AG04450 (cell line): ENCODE measurements at regions not wholly inside any gene's neighbourhood (a gene's known extent, or its start where the extent isn't known, plus 50 kb on each side); places are given as distances from the start of the nearest gene placed in this dataset.

Source experiments
- CTCF ChIA-PET: fragments of 300-600, 350-600 bp; formaldehyde crosslinking; extraction: SDS; loops from one replicate; lab custom pipeline; 2022; ENCODE audit warnings: antibody characterized with exemption, inconsistent platforms; lab: Charles Lee
- POLR2A ChIA-PET: fragments of 350-600 bp; formaldehyde crosslinking; extraction: SDS; loops from one replicate; lab custom pipeline; 2021; ENCODE audit warnings: antibody characterized with exemption, inconsistent platforms; lab: Yijun Ruan, JAX
- DNase-seq: peaks from one replicate; pipeline ENCODE4 v3.0.0-alpha.2; 2011; ENCODE audit warnings: low read depth, low spot score
- H3K27ac ChIP-seq: one replicate; pipeline ENCODE4 v1.5.1; 2012; ENCODE audit warnings: low read depth, low read length, control low read depth
- H3K27me3 ChIP-seq: one replicate; pipeline ENCODE4 v1.6.0; 2012; ENCODE audit warnings: low read length; ENCODE audit not compliant: control insufficient read depth, insufficient read depth
- H3K4me3 ChIP-seq: 2 replicates; pipeline ENCODE4 v1.5.1; 2011; ENCODE audit warnings: mild to moderate bottlenecking, low read depth, low read length, control low read depth
- H3K9me3 ChIP-seq: 2 replicates; pipeline ENCODE4 v1.5.1; 2012; ENCODE audit warnings: low read length; ENCODE audit not compliant: control insufficient read depth, insufficient read depth
- TF ChIP-seq, protein P1 (sequence below): IDR thresholded peaks from 2 replicates; pipeline ENCODE4 v1.5.1; 2011; ENCODE audit warnings: low read depth, low read length, control low read depth, inconsistent platforms

DNA sequence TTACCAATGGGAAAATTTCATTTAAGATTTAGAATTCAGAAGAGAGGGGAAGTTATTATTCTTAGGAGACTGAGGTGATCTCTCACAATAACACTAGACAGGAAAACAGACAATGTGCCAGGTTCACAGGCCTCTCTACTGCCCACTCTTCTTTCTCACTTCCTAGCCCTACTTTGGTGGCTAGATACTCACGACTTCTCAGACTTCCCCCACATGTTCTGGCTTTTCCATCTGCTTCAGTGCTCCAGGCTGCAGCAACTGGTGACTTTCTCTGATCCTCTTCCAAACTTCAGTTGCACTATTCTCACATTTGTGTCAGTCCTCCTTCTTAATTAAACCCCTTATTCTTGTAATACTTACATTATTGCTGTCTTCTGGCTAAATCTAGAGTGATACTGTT, 208.7 kb upstream of the KCTD3 start:
- no peaks in the 10 kb centered on the region for H3K27me3 ChIP-seq
- CTCF ChIA-PET: no interaction called here
- POLR2A ChIA-PET: no interaction called here
- H3K27ac ChIP-seq: no peak overlapping the region
- H3K9me3 ChIP-seq: no peaks in the 10 kb centered on the region
- no peak overlapping the region for H3K4me3 ChIP-seq
- TF ChIP-seq, protein P1, sequence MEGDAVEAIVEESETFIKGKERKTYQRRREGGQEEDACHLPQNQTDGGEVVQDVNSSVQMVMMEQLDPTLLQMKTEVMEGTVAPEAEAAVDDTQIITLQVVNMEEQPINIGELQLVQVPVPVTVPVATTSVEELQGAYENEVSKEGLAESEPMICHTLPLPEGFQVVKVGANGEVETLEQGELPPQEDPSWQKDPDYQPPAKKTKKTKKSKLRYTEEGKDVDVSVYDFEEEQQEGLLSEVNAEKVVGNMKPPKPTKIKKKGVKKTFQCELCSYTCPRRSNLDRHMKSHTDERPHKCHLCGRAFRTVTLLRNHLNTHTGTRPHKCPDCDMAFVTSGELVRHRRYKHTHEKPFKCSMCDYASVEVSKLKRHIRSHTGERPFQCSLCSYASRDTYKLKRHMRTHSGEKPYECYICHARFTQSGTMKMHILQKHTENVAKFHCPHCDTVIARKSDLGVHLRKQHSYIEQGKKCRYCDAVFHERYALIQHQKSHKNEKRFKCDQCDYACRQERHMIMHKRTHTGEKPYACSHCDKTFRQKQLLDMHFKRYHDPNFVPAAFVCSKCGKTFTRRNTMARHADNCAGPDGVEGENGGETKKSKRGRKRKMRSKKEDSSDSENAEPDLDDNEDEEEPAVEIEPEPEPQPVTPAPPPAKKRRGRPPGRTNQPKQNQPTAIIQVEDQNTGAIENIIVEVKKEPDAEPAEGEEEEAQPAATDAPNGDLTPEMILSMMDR: no peak
- no peak for DNase-seq

DNA sequence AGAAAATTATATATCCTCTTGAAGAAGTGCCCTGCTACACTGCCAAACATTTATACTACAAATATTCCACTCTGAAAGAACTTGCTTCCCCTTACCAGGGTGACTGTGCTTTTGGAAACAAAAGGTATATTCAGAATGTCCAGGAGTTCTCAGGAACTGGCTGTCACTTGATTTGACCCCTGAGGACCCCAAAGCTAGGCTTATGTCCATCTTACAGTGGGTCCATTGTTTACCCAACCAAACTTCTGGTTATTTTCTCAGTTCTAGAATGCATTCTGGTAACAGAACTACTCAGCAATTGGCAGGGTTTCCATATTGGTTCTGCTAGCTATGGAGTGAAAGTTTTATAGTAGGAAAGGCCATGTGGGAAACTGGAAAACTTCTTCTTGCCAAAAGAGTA, 207.1 kb upstream of the KCTD3 start:
- TF ChIP-seq, protein P1: no peak
- Histone ChIP-seq H3K27me3 (peaks cover 2% of the 10 kb centered on the region), H3K27ac (no peak overlapping the region), H3K9me3 (no peaks in the 10 kb centered on the region), H3K4me3 (no peak overlapping the region)
- ChIA-PET CTCF (no interaction called here), POLR2A (no interaction called here)
- no peak for DNase-seq

DNA sequence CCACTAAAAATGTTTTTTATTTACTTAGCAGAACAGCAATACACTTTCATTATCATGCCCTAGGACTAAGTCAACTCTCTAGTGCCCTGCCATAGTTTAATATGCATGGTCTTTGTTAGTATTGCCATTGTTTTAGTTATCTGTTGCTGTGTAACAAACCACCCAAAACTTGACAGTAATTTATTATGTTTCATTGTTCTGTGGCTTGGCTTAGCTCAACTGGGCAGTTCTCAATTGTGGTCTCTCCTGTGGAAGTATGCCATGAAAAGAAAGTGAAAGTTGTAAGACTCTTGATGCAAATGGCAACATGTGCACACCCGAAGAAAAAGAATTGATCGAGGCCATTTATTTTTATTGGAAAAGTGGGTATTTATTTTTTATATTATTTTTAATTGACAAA, 206.3 kb upstream of the KCTD3 start:
- Histone ChIP-seq H3K4me3 (no peak overlapping the region), H3K27ac (no peak overlapping the region), H3K9me3 (no peaks in the 10 kb centered on the region), H3K27me3 (peaks cover 2% of the 10 kb centered on the region)
- TF ChIP-seq, protein P1: no peak
- CTCF ChIA-PET: no interaction called here
- DNase-seq: no peak
- POLR2A ChIA-PET: no interaction called here

DNA sequence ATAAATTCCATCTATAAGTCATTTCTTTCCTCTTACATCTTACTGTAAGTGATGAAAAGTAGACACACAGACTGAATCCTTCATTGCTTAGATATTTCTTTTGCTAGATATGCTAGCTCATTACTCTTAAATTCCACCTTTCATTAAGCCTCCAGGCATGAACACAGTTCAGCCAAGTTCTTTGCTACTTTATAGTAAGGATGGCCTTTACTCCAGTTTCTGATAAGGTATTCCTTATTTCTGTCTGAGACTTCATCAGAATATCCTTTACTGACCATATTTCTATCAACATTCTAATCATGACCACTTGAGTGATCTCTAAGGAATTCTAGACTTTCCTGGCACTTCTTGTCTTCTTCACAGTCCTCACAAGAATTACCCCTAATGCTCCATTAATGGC, 191.7 kb upstream of the KCTD3 start:
- Histone ChIP-seq H3K27me3 (peaks cover under 1% of the 10 kb centered on the region), H3K9me3 (no peaks in the 10 kb centered on the region), H3K4me3 (no peak overlapping the region), H3K27ac (no peak overlapping the region)
- CTCF ChIA-PET: no interaction called here
- DNase-seq: no peak
- TF ChIP-seq, protein P1: no peak
- POLR2A ChIA-PET: no interaction called here

DNA sequence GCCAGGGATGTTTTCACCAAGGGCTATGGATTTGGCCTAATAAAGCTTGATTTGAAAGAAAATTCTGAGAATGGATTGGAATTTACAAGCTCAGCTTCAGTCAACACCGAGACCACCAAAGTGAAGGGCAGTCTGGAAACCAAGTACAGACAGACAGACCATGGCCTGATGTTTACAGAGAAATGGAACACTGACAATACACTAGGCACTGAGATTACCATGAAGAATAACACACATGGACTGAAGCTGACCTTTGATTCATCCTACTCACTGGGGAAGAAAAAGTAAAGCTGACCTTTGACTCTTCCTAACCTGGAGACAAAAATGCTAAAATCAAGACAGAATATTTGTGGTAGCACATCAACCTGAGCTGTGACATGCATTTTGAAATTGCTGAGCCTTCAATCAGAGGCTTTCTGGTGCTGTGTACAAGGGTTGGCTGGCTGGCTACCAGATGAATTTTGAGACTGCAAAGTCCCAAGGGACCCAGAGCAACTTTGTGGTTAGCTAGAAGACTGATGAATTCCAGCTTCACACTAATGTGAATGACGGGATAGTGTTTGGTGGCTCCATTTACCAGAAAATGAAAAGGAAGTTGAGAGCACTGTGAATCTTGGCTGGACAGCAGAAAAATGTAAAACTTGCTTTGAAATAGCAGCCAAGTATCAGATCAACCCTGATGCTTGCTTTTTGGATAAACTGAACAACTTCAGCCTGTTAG, 190.4 kb upstream of the KCTD3 start:
- ChIA-PET CTCF (no interaction called here), POLR2A (no interaction called here)
- Histone ChIP-seq H3K27me3 (peaks cover 2% of the 10 kb centered on the region), H3K27ac (no peak overlapping the region), H3K4me3 (no peak overlapping the region), H3K9me3 (no peaks in the 10 kb centered on the region)
- DNase-seq: no peak
- TF ChIP-seq, protein P1: no peak
